WTC11 (cell line): ENCODE measurements at regions not wholly inside any gene's neighbourhood (a gene's known extent, or its start where the extent isn't known, plus 50 kb on each side); places are given as distances from the start of the nearest gene placed in this dataset.

Source experiments
- ATAC-seq: fragments of 200-7000 bp; cut with Tn5 transposase; 2 replicates; pipeline ENCODE4 v1.10.0; 2021; ENCODE audit warnings: mild to moderate bottlenecking, moderate library complexity
- CTCF ChIA-PET: fragments of 300-600 bp; sonication (Branson Sonifier 250); formaldehyde crosslinking; loops from one replicate; lab custom pipeline; 2021; ENCODE audit warnings: antibody characterized with exemption; lab: Charles Lee
- POLR2A ChIA-PET: fragments of 350-600 bp; sonication (Branson Sonifier 250); formaldehyde crosslinking; loops from one replicate; lab custom pipeline; 2021; ENCODE audit warnings: antibody characterized with exemption; lab: Charles Lee
- DNase-seq: peaks from one replicate; pipeline ENCODE4 v3.0.0; 2021; ENCODE audit warnings: low spot score
- H3K27ac Mint-ChIP-seq: 2 replicates; pipeline ENCODE4 v1.8.0; 2021; ENCODE audit warnings: mixed read lengths
- H3K27me3 Mint-ChIP-seq: 2 replicates; pipeline ENCODE4 v1.8.0; 2021; ENCODE audit warnings: low read depth, mild to moderate bottlenecking, moderate library complexity, mixed read lengths
- H3K36me3 Mint-ChIP-seq: 2 replicates; pipeline ENCODE4 v1.8.0; 2021; ENCODE audit warnings: mixed read lengths
- H3K4me1 Mint-ChIP-seq: 2 replicates; pipeline ENCODE4 v1.8.0; 2022; ENCODE audit warnings: mixed read lengths
- H3K4me3 Mint-ChIP-seq: 2 replicates; pipeline ENCODE4 v1.8.0; 2021; ENCODE audit warnings: mild to moderate bottlenecking, moderate library complexity, mixed read lengths
- H3K9me3 Mint-ChIP-seq: 2 replicates; pipeline ENCODE4 v1.8.0; 2021; ENCODE audit warnings: mixed read lengths
- ATF1 ChIP-seq: sonication (generic); formaldehyde crosslinking; IDR thresholded peaks from 2 replicates; pipeline ENCODE4 v1.8.1; 2023; ENCODE audit warnings: mild to moderate bottlenecking, moderate library complexity, missing genetic modification reagents
- ELF4 ChIP-seq: sonication (generic); formaldehyde crosslinking; IDR thresholded peaks from 2 replicates; pipeline ENCODE4 v1.8.1; 2022; ENCODE audit warnings: low read depth, mild to moderate bottlenecking, moderate library complexity, missing genetic modification reagents
- EMX1 ChIP-seq: fragments of 250-450 bp; sonication (Bioruptor Pico); IDR thresholded peaks from 2 replicates; pipeline ENCODE4 v1.8.0; 2021; ENCODE audit warnings: mild to moderate bottlenecking
- JAZF1 ChIP-seq: fragments of 250-450 bp; sonication (Bioruptor Pico); IDR thresholded peaks from 2 replicates; pipeline ENCODE4 v1.9.0; 2021; ENCODE audit warnings: moderate library complexity, mild to moderate bottlenecking, inconsistent platforms
- KAT7 ChIP-seq: sonication (generic); formaldehyde crosslinking; IDR thresholded peaks from 2 replicates; pipeline ENCODE4 v1.8.1; 2023; ENCODE audit warnings: missing genetic modification reagents, mild to moderate bottlenecking, borderline replicate concordance
- PRRX2 ChIP-seq: fragments of 250-450 bp; sonication (Bioruptor Pico); IDR thresholded peaks from 2 replicates; pipeline ENCODE4 v1.8.0; 2021; ENCODE audit warnings: mild to moderate bottlenecking
- ZNF138 ChIP-seq: sonication (generic); formaldehyde crosslinking; conservative IDR thresholded peaks from 2 replicates; pipeline ENCODE4 v1.8.1; 2022; ENCODE audit warnings: mild to moderate bottlenecking, moderate library complexity, missing genetic modification reagents
- ZNF232 ChIP-seq: sonication (generic); formaldehyde crosslinking; IDR thresholded peaks from 2 replicates; pipeline ENCODE4 v1.8.0; 2022; ENCODE audit warnings: mild to moderate bottlenecking, missing genetic modification reagents
- ZNF317 ChIP-seq: sonication (generic); formaldehyde crosslinking; IDR thresholded peaks from 2 replicates; pipeline ENCODE4 v1.8.1; 2023; ENCODE audit warnings: low read depth, mild to moderate bottlenecking, moderate library complexity, missing genetic modification reagents, borderline replicate concordance
- ZNF396 ChIP-seq: fragments of 250-450 bp; sonication (Bioruptor Pico); IDR thresholded peaks from 2 replicates; pipeline ENCODE4 v1.8.0; 2021; ENCODE audit warnings: mild to moderate bottlenecking, moderate library complexity, borderline replicate concordance
- ZNF423 ChIP-seq: fragments of 250-450 bp; sonication (Bioruptor Pico); IDR thresholded peaks from 2 replicates; pipeline ENCODE4 v2.1.2; 2022; ENCODE audit warnings: mild to moderate bottlenecking, moderate library complexity
- TF ChIP-seq, protein P1 (sequence below): sonication (generic); formaldehyde crosslinking; IDR thresholded peaks from 2 replicates; pipeline ENCODE4 v1.8.0; 2022; ENCODE audit warnings: mild to moderate bottlenecking, missing genetic modification reagents
- TF ChIP-seq, protein P2 (sequence below): fragments of 250-450 bp; sonication (Bioruptor Pico); IDR thresholded peaks from 2 replicates; pipeline ENCODE4 v1.9.0; 2021; ENCODE audit warnings: mild to moderate bottlenecking
- TF ChIP-seq, protein P3 (sequence below): sonication (generic); formaldehyde crosslinking; IDR thresholded peaks from 2 replicates; pipeline ENCODE4 v1.8.0; 2023; ENCODE audit warnings: missing genetic modification reagents, mild to moderate bottlenecking, borderline replicate concordance
- TF ChIP-seq, protein P4 (sequence below): sonication (generic); formaldehyde crosslinking; IDR thresholded peaks from 2 replicates; pipeline ENCODE4 v1.8.0; 2022; ENCODE audit warnings: mild to moderate bottlenecking, missing genetic modification reagents
- TF ChIP-seq, protein P5 (sequence below): sonication (generic); formaldehyde crosslinking; IDR thresholded peaks from 2 replicates; pipeline ENCODE4 v1.8.1; 2023; ENCODE audit warnings: mild to moderate bottlenecking, missing genetic modification reagents, borderline replicate concordance
- TF ChIP-seq, protein P6 (sequence below): sonication (generic); formaldehyde crosslinking; IDR thresholded peaks from 2 replicates; pipeline ENCODE4 v1.8.0; 2023; ENCODE audit warnings: mild to moderate bottlenecking, missing genetic modification reagents
- TF ChIP-seq, protein P7 (sequence below): sonication (generic); formaldehyde crosslinking; IDR thresholded peaks from 2 replicates; pipeline ENCODE4 v1.8.1; 2023; ENCODE audit warnings: mild to moderate bottlenecking, missing genetic modification reagents, moderate library complexity
- TF ChIP-seq, protein P8 (sequence below): sonication (generic); formaldehyde crosslinking; conservative IDR thresholded peaks from 2 replicates; pipeline ENCODE4 v1.8.1; 2023; ENCODE audit warnings: mild to moderate bottlenecking, low read depth, missing genetic modification reagents, moderate library complexity

DNA sequence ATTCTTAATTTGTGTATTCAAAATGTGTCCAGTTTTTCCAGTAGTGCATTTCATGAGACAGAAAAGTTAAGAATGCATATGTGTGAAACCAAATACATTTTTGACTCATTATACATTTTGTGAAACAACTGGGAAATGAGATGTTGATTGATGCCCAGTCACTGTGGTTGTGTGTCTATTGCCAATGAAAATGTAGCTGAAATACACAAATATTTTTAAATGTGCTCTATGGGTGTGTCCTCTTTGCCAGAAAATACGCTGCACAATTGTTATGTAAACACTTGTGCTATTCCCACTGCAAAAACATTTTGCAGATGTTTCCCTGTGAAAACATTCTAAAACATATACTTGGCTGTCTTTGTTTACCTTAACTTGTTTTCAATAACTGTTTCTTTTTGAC lies 395.2 kb downstream of the TFEC start:
- no peak overlapping the region for H3K27ac Mint-ChIP-seq
- TF ChIP-seq KAT7 (CRISPR knock-in tag) (no peak), ZNF423 (CRISPR knock-in tag) (no peak), ZNF396 (no peak), ZNF138 (CRISPR knock-in tag) (no peak), JAZF1 (CRISPR knock-in tag) (no peak), ELF4 (no peak), EMX1 (CRISPR knock-in tag) (no peak), ZNF232 (CRISPR knock-in tag) (no peak), ATF1 (CRISPR knock-in tag) (no peak), PRRX2 (no peak), ZNF317 (no peak)
- TF ChIP-seq, protein P1, sequence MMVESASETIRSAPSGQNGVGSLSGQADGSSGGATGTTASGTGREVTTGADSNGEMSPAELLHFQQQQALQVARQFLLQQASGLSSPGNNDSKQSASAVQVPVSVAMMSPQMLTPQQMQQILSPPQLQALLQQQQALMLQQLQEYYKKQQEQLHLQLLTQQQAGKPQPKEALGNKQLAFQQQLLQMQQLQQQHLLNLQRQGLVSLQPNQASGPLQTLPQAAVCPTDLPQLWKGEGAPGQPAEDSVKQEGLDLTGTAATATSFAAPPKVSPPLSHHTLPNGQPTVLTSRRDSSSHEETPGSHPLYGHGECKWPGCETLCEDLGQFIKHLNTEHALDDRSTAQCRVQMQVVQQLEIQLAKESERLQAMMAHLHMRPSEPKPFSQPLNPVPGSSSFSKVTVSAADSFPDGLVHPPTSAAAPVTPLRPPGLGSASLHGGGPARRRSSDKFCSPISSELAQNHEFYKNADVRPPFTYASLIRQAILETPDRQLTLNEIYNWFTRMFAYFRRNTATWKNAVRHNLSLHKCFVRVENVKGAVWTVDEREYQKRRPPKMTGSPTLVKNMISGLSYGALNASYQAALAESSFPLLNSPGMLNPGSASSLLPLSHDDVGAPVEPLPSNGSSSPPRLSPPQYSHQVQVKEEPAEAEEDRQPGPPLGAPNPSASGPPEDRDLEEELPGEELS (CRISPR knock-in tag), result no peak
- TF ChIP-seq, protein P2, sequence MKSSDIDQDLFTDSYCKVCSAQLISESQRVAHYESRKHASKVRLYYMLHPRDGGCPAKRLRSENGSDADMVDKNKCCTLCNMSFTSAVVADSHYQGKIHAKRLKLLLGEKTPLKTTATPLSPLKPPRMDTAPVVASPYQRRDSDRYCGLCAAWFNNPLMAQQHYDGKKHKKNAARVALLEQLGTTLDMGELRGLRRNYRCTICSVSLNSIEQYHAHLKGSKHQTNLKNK, result no peak
- TF ChIP-seq, protein P3, sequence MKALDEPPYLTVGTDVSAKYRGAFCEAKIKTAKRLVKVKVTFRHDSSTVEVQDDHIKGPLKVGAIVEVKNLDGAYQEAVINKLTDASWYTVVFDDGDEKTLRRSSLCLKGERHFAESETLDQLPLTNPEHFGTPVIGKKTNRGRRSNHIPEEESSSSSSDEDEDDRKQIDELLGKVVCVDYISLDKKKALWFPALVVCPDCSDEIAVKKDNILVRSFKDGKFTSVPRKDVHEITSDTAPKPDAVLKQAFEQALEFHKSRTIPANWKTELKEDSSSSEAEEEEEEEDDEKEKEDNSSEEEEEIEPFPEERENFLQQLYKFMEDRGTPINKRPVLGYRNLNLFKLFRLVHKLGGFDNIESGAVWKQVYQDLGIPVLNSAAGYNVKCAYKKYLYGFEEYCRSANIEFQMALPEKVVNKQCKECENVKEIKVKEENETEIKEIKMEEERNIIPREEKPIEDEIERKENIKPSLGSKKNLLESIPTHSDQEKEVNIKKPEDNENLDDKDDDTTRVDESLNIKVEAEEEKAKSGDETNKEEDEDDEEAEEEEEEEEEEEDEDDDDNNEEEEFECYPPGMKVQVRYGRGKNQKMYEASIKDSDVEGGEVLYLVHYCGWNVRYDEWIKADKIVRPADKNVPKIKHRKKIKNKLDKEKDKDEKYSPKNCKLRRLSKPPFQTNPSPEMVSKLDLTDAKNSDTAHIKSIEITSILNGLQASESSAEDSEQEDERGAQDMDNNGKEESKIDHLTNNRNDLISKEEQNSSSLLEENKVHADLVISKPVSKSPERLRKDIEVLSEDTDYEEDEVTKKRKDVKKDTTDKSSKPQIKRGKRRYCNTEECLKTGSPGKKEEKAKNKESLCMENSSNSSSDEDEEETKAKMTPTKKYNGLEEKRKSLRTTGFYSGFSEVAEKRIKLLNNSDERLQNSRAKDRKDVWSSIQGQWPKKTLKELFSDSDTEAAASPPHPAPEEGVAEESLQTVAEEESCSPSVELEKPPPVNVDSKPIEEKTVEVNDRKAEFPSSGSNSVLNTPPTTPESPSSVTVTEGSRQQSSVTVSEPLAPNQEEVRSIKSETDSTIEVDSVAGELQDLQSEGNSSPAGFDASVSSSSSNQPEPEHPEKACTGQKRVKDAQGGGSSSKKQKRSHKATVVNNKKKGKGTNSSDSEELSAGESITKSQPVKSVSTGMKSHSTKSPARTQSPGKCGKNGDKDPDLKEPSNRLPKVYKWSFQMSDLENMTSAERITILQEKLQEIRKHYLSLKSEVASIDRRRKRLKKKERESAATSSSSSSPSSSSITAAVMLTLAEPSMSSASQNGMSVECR (CRISPR knock-in tag), result no peak
- TF ChIP-seq, protein P4, sequence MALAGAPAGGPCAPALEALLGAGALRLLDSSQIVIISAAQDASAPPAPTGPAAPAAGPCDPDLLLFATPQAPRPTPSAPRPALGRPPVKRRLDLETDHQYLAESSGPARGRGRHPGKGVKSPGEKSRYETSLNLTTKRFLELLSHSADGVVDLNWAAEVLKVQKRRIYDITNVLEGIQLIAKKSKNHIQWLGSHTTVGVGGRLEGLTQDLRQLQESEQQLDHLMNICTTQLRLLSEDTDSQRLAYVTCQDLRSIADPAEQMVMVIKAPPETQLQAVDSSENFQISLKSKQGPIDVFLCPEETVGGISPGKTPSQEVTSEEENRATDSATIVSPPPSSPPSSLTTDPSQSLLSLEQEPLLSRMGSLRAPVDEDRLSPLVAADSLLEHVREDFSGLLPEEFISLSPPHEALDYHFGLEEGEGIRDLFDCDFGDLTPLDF (CRISPR knock-in tag), result no peak
- TF ChIP-seq, protein P5, sequence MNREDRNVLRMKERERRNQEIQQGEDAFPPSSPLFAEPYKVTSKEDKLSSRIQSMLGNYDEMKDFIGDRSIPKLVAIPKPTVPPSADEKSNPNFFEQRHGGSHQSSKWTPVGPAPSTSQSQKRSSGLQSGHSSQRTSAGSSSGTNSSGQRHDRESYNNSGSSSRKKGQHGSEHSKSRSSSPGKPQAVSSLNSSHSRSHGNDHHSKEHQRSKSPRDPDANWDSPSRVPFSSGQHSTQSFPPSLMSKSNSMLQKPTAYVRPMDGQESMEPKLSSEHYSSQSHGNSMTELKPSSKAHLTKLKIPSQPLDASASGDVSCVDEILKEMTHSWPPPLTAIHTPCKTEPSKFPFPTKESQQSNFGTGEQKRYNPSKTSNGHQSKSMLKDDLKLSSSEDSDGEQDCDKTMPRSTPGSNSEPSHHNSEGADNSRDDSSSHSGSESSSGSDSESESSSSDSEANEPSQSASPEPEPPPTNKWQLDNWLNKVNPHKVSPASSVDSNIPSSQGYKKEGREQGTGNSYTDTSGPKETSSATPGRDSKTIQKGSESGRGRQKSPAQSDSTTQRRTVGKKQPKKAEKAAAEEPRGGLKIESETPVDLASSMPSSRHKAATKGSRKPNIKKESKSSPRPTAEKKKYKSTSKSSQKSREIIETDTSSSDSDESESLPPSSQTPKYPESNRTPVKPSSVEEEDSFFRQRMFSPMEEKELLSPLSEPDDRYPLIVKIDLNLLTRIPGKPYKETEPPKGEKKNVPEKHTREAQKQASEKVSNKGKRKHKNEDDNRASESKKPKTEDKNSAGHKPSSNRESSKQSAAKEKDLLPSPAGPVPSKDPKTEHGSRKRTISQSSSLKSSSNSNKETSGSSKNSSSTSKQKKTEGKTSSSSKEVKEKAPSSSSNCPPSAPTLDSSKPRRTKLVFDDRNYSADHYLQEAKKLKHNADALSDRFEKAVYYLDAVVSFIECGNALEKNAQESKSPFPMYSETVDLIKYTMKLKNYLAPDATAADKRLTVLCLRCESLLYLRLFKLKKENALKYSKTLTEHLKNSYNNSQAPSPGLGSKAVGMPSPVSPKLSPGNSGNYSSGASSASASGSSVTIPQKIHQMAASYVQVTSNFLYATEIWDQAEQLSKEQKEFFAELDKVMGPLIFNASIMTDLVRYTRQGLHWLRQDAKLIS, result no peak
- TF ChIP-seq, protein P6, sequence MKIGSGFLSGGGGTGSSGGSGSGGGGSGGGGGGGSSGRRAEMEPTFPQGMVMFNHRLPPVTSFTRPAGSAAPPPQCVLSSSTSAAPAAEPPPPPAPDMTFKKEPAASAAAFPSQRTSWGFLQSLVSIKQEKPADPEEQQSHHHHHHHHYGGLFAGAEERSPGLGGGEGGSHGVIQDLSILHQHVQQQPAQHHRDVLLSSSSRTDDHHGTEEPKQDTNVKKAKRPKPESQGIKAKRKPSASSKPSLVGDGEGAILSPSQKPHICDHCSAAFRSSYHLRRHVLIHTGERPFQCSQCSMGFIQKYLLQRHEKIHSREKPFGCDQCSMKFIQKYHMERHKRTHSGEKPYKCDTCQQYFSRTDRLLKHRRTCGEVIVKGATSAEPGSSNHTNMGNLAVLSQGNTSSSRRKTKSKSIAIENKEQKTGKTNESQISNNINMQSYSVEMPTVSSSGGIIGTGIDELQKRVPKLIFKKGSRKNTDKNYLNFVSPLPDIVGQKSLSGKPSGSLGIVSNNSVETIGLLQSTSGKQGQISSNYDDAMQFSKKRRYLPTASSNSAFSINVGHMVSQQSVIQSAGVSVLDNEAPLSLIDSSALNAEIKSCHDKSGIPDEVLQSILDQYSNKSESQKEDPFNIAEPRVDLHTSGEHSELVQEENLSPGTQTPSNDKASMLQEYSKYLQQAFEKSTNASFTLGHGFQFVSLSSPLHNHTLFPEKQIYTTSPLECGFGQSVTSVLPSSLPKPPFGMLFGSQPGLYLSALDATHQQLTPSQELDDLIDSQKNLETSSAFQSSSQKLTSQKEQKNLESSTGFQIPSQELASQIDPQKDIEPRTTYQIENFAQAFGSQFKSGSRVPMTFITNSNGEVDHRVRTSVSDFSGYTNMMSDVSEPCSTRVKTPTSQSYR, result no peak
- TF ChIP-seq, protein P7, sequence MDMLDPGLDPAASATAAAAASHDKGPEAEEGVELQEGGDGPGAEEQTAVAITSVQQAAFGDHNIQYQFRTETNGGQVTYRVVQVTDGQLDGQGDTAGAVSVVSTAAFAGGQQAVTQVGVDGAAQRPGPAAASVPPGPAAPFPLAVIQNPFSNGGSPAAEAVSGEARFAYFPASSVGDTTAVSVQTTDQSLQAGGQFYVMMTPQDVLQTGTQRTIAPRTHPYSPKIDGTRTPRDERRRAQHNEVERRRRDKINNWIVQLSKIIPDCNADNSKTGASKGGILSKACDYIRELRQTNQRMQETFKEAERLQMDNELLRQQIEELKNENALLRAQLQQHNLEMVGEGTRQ (CRISPR knock-in tag), result no peak
- TF ChIP-seq, protein P8, sequence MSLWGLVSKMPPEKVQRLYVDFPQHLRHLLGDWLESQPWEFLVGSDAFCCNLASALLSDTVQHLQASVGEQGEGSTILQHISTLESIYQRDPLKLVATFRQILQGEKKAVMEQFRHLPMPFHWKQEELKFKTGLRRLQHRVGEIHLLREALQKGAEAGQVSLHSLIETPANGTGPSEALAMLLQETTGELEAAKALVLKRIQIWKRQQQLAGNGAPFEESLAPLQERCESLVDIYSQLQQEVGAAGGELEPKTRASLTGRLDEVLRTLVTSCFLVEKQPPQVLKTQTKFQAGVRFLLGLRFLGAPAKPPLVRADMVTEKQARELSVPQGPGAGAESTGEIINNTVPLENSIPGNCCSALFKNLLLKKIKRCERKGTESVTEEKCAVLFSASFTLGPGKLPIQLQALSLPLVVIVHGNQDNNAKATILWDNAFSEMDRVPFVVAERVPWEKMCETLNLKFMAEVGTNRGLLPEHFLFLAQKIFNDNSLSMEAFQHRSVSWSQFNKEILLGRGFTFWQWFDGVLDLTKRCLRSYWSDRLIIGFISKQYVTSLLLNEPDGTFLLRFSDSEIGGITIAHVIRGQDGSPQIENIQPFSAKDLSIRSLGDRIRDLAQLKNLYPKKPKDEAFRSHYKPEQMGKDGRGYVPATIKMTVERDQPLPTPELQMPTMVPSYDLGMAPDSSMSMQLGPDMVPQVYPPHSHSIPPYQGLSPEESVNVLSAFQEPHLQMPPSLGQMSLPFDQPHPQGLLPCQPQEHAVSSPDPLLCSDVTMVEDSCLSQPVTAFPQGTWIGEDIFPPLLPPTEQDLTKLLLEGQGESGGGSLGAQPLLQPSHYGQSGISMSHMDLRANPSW (CRISPR knock-in tag), result no peak
- TF ChIP-seq, all 79 proteins: peak for 0
- DNase-seq (no peak), ATAC-seq (no peak)
- H3K27me3 Mint-ChIP-seq, result no peaks in the 10 kb centered on the region
- H3K4me3 Mint-ChIP-seq, result no peak overlapping the region
- H3K36me3 Mint-ChIP-seq, result no peaks in the 10 kb centered on the region
- CTCF ChIA-PET, result no interaction called here
- POLR2A ChIA-PET, result no interaction called here
- H3K9me3 Mint-ChIP-seq, result peaks cover 3% of the 10 kb centered on the region; the same call in 1 of the 2 replicates
- H3K4me1 Mint-ChIP-seq, result peaks cover 6% of the 10 kb centered on the region
